Upper lobe of left lung (tissue), 6 donors: ENCODE measurements at regions not wholly inside any gene's neighbourhood (a gene's known extent, or its start where the extent isn't known, plus 50 kb on each side); places are given as distances from the start of the nearest gene placed in this dataset.

ENCODE experiments used
- ATAC-seq, 2 donors: fragments of 200-7000 bp; cut with Tn5 transposase; one replicate each; pipeline ENCODE4 v1.9.1; 2022; ENCODE audit warnings: mild to moderate bottlenecking in 2 of 2, moderate library complexity in 2 of 2; ENCODE audit not compliant: low FRiP score in 2 of 2
- DNase-seq, 2 donors: peaks; one replicate each; pipeline ENCODE4 v3.0.0-alpha.2; 2019 to 2020
- H3K27ac ChIP-seq, 4 donors: fragments of 200-600 bp; sonication (generic); one replicate each; pipeline ENCODE4 v1.5.1; 2016 to 2019
- H3K27me3 ChIP-seq, 4 donors: fragments of 200-600 bp; sonication (generic); one replicate each; pipeline ENCODE4 v1.5.1; 2017 to 2019
- H3K36me3 ChIP-seq, 4 donors: fragments of 200-600 bp; sonication (generic); one replicate each; pipeline ENCODE4 v1.5.1; 2016 to 2019
- H3K4me1 ChIP-seq, 4 donors: fragments of 200-600 bp; sonication (generic); one replicate each; pipeline ENCODE4 v1.5.1; 2018 to 2019
- H3K4me3 ChIP-seq, 4 donors: fragments of 200-600 bp; sonication (generic); one replicate each; pipeline ENCODE4 v1.5.1; 2017 to 2019; ENCODE audit warnings: mild to moderate bottlenecking in 2 of 4, moderate library complexity in 1 of 4
- H3K9me3 ChIP-seq, 4 donors: fragments of 200-600 bp; sonication (generic); one replicate each; pipeline ENCODE4 v1.5.1; 2018 to 2019
- EP300 ChIP-seq, 4 donors: sonication (generic); formaldehyde crosslinking; IDR thresholded peaks; one replicate each; pipeline ENCODE4 v1.5.1; 2017; ENCODE audit warnings: antibody characterized with exemption in 4 of 4, control low read depth in 2 of 4
- POLR2A ChIP-seq, 4 donors: fragments of 450-650 bp; IDR thresholded peaks; one replicate each; pipeline ENCODE4 v1.5.1; 2016 to 2017; ENCODE audit warnings: antibody characterized with exemption in 4 of 4, mild to moderate bottlenecking in 2 of 4
- POLR2AphosphoS5 ChIP-seq, 2 donors: sonication (generic); formaldehyde crosslinking; IDR thresholded peaks; one replicate each; pipeline ENCODE4 v1.5.1; 2017; ENCODE audit warnings: antibody characterized with exemption in 2 of 2
- WGBS, 2 donors: methylation state at CpG; one replicate each; pipeline ENCODE4 v1.1.5; 2017 to 2018; 5-methylcytosine and 5-hydroxymethylcytosine counted together
- TF ChIP-seq, protein P1 (sequence below), 6 experiments: fragments of 450-650 bp in 4 of 6; fragments of 200-600 bp in 2 of 6; sonication (generic) in 2 of 6; IDR thresholded peaks; one replicate each; pipeline ENCODE4 v1.5.1; 2016 to 2019; ENCODE audit warnings: antibody characterized with exemption in 6 of 6
- donor health status: DM: no; HTN: no; CAD: no; lungs with moderate emphysema.
- donor health status: DM: no; HTN: yes; CAD: no; lungs with severe emphysema.

DNA sequence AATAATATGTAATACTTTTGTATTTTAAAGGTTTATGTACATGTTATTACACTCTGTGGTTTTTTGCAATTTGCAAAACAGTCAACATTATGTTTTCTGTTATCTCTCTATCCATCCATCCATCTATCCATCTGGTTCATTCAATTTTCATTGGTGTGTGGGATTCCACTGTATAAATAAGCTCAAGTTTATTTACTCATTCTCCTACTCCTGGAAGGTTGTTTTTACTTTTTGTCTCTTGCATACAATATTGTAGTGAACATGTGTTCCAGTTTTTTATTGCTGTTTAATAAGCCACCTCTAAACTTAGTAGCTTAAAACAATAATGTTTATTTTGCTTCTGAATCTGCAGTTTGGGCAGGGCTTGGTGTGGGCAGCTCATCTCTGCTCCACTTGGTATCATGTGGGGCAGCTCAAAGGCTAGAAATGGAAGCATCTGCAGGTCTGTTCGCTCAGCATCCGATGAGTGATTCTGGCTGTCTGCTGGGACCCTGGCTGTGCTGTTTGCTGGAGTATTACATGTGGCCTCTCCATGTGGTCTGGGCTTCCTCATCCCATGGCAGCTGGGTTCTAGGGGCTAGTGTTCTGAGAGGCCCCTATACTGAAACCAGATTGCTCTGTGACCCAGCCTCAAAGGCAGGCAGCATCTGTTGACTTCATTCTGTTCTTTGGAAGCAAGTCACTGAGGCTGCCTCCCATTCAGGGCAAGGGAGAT, 98.8 kb downstream of the SLC25A47 start:
- Histone ChIP-seq H3K27me3 (no peaks in the 10 kb centered on the region), H3K4me1 (peaks cover 0 to 15% (median 2%) of the 10 kb centered on the region in 4 donors), H3K4me3 (no peak overlapping the region), H3K27ac (no peak overlapping the region), H3K9me3 (no peaks in the 10 kb centered on the region), H3K36me3 (no peaks in the 10 kb centered on the region)
- 47 to 50% methylated on average over 2 of the region's 2 CpGs for WGBS, 2 donors
- no peak for TF ChIP-seq POLR2AphosphoS5 (IDR thresholded peaks at IDR 0.05)
- no peak for TF ChIP-seq POLR2A (IDR thresholded peaks at IDR 0.05)
- no peak for TF ChIP-seq EP300 (IDR thresholded peaks at IDR 0.05)
- TF ChIP-seq, protein P1, sequence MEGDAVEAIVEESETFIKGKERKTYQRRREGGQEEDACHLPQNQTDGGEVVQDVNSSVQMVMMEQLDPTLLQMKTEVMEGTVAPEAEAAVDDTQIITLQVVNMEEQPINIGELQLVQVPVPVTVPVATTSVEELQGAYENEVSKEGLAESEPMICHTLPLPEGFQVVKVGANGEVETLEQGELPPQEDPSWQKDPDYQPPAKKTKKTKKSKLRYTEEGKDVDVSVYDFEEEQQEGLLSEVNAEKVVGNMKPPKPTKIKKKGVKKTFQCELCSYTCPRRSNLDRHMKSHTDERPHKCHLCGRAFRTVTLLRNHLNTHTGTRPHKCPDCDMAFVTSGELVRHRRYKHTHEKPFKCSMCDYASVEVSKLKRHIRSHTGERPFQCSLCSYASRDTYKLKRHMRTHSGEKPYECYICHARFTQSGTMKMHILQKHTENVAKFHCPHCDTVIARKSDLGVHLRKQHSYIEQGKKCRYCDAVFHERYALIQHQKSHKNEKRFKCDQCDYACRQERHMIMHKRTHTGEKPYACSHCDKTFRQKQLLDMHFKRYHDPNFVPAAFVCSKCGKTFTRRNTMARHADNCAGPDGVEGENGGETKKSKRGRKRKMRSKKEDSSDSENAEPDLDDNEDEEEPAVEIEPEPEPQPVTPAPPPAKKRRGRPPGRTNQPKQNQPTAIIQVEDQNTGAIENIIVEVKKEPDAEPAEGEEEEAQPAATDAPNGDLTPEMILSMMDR (IDR thresholded peaks at IDR 0.05) = no peak
- no peak for DNase-seq
- ATAC-seq = no peak

DNA sequence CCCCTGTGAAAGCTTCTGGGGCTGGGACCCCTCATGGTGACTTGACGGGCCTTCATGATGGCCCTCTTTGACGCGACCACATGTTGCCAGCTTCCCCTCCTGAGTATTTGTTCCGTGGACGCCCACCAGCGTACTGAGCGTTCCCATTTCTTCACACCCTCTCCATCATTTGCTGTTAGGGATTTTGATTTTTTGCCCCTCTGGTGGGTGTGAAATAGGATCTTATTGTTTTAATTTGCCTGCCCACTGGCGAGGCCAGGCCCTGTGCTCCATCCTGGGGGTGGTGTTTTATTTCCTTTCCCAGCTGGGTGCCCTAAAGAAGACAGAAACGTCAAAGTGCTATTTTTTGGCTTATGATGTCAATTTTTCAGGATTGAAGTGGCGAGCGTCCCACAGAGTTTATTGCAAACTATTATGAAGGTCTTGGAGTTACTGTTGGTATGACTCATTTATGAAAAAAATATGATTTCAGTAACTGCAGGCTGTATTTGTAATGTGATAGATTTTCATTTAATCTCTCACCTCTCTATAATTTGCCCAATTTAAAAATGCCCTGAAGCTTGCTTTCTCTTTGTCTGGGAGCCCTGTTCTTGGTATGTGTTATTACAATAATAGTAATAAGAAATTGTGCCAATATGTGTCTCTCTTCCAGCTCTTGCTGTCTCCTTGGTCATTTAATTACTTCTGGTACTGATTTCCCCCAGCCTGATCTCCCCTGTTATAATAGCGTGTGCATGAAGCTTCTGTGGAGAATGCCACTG, 99.6 kb downstream of the SLC25A47 start:
- ATAC-seq (no peak), DNase-seq (no peak)
- H3K9me3 ChIP-seq = no peaks in the 10 kb centered on the region
- peaks cover 0 to 13% (median 2%) of the 10 kb centered on the region in 4 donors for H3K4me1 ChIP-seq
- no peak for TF ChIP-seq EP300 (IDR thresholded peaks at IDR 0.05)
- WGBS, 2 donors = 92 to 94% methylated on average over 12 of the region's 12 CpGs
- no peak overlapping the region for H3K27ac ChIP-seq
- H3K36me3 ChIP-seq = no peaks in the 10 kb centered on the region
- no peaks in the 10 kb centered on the region for H3K27me3 ChIP-seq
- H3K4me3 ChIP-seq = no peak overlapping the region

DNA sequence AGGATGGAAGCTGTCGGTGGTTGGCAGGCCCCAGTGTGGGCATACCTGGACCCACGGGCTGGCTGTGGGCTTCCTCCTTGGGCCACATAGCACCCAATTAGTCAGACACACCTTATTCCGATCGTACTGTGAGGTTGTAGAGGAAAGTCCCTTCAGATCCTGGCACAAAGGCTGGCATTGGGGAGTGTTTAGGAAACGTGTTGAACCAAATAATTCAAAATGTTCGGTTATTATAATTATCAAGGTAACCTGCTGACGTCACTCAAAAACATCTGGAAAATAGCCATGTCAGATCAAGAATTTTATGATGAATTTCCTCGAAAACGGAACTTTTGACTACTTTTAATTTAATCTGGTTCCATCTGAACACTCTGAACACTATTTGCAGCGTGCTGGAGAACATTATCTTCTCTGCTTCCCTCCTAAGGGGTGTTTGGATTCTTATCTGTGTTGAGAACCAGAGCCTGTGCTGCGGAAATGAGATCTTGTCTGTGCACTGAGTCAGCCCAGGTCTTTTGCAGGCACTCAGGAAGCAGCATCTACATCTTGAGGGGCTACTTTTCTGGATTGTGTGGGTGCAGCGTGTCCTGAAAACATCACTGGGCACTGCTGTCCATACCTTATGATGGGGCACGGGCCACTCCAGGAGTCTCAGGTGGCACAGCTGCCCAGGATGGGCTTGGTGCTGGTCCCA, 100.3 kb downstream of the SLC25A47 start:
- no peak for ATAC-seq

DNA sequence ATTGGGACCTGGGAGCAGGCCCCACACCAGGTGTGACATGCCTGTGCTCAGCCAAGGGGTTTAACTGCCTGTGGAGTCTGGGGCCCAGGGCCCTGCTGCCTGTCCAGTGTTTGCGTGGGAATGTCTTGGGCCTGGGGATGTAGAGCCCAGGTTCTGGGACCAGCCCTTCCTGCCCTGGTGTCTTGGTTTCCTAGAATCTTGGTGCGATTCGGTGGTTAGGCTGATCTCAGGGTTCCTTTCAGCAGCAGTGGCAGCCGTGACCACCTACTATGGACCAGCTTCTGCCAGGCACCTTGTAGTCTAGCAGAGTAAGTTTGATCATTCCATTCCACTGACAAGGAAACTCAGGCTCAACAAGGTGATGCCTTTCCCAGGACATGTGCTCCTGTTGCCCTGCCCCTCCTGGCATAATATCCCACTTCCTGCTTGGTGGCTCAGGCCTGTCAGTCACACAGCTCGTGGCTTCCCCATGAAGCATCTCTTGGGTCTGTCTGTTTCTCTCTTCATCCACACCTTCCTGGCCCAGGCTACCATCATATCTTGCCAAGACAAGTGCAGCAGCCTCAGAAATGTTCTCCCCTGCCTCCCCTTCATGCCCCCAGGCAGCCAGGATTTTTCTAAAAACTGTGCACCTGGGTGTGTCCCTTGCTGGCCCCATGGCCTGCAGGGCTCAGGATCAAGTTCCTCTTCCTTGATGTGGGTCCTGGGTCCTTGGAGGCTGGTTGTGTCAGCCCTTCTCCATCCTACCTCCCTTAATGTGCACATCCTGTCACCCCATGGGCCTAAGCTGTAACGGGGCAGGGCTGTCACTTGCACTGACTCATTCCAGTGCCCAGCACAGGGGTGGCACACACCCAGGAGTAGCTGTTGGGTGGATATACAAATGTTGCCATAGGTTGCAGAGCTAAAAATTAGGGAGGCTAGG, 101.6 kb downstream of the SLC25A47 start:
- Histone ChIP-seq H3K36me3 (no peaks in the 10 kb centered on the region), H3K27ac (peak overlapping the region in 1 of 4 donors; percentile 15), H3K9me3 (no peaks in the 10 kb centered on the region), H3K4me1 (peaks cover 0 to 13% (median 2%) of the 10 kb centered on the region in 4 donors), H3K4me3 (no peak overlapping the region), H3K27me3 (no peaks in the 10 kb centered on the region)
- no peak for TF ChIP-seq EP300 (IDR thresholded peaks at IDR 0.05)
- no peak for TF ChIP-seq POLR2AphosphoS5 (IDR thresholded peaks at IDR 0.05)
- no peak for TF ChIP-seq POLR2A (IDR thresholded peaks at IDR 0.05)
- TF ChIP-seq, protein P1 (IDR thresholded peaks at IDR 0.05) = no peak
- no peak for DNase-seq
- 80 to 85% methylated on average over 6 of the region's 6 CpGs for WGBS, 2 donors
- ATAC-seq = no peak

More for the DNA sequence above, 100.3 kb downstream of the SLC25A47 start:
- DNase-seq = no peak
- Histone ChIP-seq H3K9me3 (no peaks in the 10 kb centered on the region), H3K36me3 (no peaks in the 10 kb centered on the region), H3K27ac (no peak overlapping the region), H3K4me3 (no peak overlapping the region), H3K27me3 (no peaks in the 10 kb centered on the region), H3K4me1 (peaks cover 0 to 13% (median 2%) of the 10 kb centered on the region in 4 donors)
- 85 to 90% methylated on average over 12 to 13 of the region's 13 CpGs for WGBS, 2 donors
- TF ChIP-seq POLR2AphosphoS5 (IDR thresholded peaks at IDR 0.05) (no peak), POLR2A (IDR thresholded peaks at IDR 0.05) (no peak), EP300 (IDR thresholded peaks at IDR 0.05) (no peak)
- TF ChIP-seq, protein P1 (IDR thresholded peaks at IDR 0.05) = no peak
